Neuronal stem cell (in vitro differentiated cells): ENCODE measurements at regions not wholly inside any gene's neighbourhood (a gene's known extent, or its start where the extent isn't known, plus 50 kb on each side); places are given as distances from the start of the nearest gene placed in this dataset.

ENCODE experiments used
- DNase-seq: peaks from one replicate; pipeline ENCODE4 v3.0.0-alpha.2; 2013; ENCODE audit warnings: low spot score
- H2AFZ ChIP-seq: one replicate; pipeline ENCODE4 v1.6.1; 2013; ENCODE audit warnings: mild to moderate bottlenecking, low read length, inconsistent platforms
- H2AK5ac ChIP-seq: 2 replicates; pipeline ENCODE4 v1.6.1; 2013; ENCODE audit warnings: low read depth, mild to moderate bottlenecking, inconsistent platforms, low read length, moderate library complexity, mixed read lengths
- H2BK120ac ChIP-seq: 2 replicates; pipeline ENCODE4 v1.6.1; 2013; ENCODE audit warnings: low read depth, mild to moderate bottlenecking, inconsistent platforms, low read length, moderate library complexity, mixed read lengths
- H2BK12ac ChIP-seq: one replicate; pipeline ENCODE4 v1.6.1; 2013; ENCODE audit warnings: low read length, inconsistent platforms
- H2BK15ac ChIP-seq: 2 replicates; pipeline ENCODE4 v1.6.1; 2013; ENCODE audit warnings: mild to moderate bottlenecking, low read length, inconsistent platforms, mixed read lengths
- H2BK5ac ChIP-seq: one replicate; pipeline ENCODE4 v1.6.1; 2013; ENCODE audit warnings: inconsistent platforms, mild to moderate bottlenecking, low read length, moderate library complexity
- H3K14ac ChIP-seq: one replicate; pipeline ENCODE4 v1.6.1; 2013; ENCODE audit warnings: low read length, inconsistent platforms
- H3K18ac ChIP-seq: 2 replicates; pipeline ENCODE4 v1.6.1; 2013; ENCODE audit warnings: low read length, inconsistent platforms
- H3K23ac ChIP-seq: 2 replicates; pipeline ENCODE4 v1.6.1; 2013; ENCODE audit warnings: low read depth, mild to moderate bottlenecking, mixed read lengths, low read length, inconsistent platforms; ENCODE audit not compliant: poor library complexity
- H3K27ac ChIP-seq: replicated peaks from 3 replicates; pipeline ENCODE4 v1.5.1; 2013; ENCODE audit warnings: low read length, inconsistent platforms
- H3K27me3 ChIP-seq, 3 experiments: 2 replicates each; pipeline ENCODE4 v1.6.1; 2013; ENCODE audit warnings: low read length in 3 of 3, mild to moderate bottlenecking in 2 of 3, inconsistent platforms in 1 of 3, low read depth in 1 of 3, mixed read lengths in 1 of 3, moderate library complexity in 1 of 3; ENCODE audit not compliant: control insufficient read depth in 3 of 3, insufficient read depth in 3 of 3
- H3K36me3 ChIP-seq, 2 donors: replicated peaks in 1 of 2; 2 replicates each; pipeline ENCODE4 v1.6.1; 2013; ENCODE audit warnings: low read length in 2 of 2; ENCODE audit not compliant: control insufficient read depth in 2 of 2, insufficient read depth in 2 of 2
- H3K4ac ChIP-seq: 2 replicates; pipeline ENCODE4 v1.6.1; 2013; ENCODE audit warnings: inconsistent platforms, mild to moderate bottlenecking, low read length, moderate library complexity
- H3K4me1 ChIP-seq, 2 donors: 1 replicate in 1 of 2; 2 replicates in 1 of 2; pipeline ENCODE4 v1.6.1; 2013; ENCODE audit warnings: low read length in 2 of 2, low read depth in 1 of 2; ENCODE audit not compliant: control insufficient read depth in 2 of 2, insufficient read depth in 1 of 2
- H3K4me2 ChIP-seq: one replicate; pipeline ENCODE4 v1.6.1; 2013; ENCODE audit warnings: mild to moderate bottlenecking, low read length, inconsistent platforms; ENCODE audit not compliant: insufficient read depth, poor library complexity, severe bottlenecking
- H3K4me3 ChIP-seq, 2 donors: 2 replicates each; pipeline ENCODE4 v1.5.1; 2013; ENCODE audit warnings: low read length in 2 of 2, mild to moderate bottlenecking in 2 of 2, inconsistent platforms in 1 of 2, moderate library complexity in 1 of 2
- H3K79me1 ChIP-seq: one replicate; pipeline ENCODE4 v1.6.1; 2013; ENCODE audit warnings: low read depth, mild to moderate bottlenecking, inconsistent platforms, low read length, moderate library complexity
- H3K9ac ChIP-seq: one replicate; pipeline ENCODE4 v1.6.1; 2013; ENCODE audit warnings: mild to moderate bottlenecking, low read depth, low read length, inconsistent platforms; ENCODE audit not compliant: poor library complexity
- H3K9me3 ChIP-seq, 2 donors: replicated peaks in 1 of 2; 2 replicates each; pipeline versions ENCODE3 to v1.6.1; 2013; ENCODE audit warnings: low read length in 2 of 2, mild to moderate bottlenecking in 2 of 2, inconsistent platforms in 1 of 2, low read depth in 1 of 2, mixed read lengths in 1 of 2, moderate library complexity in 1 of 2; ENCODE audit not compliant: control insufficient read depth in 2 of 2, insufficient read depth in 1 of 2
- H4K8ac ChIP-seq: one replicate; pipeline ENCODE4 v1.6.1; 2013; ENCODE audit warnings: low read depth, mild to moderate bottlenecking, inconsistent platforms, low read length, moderate library complexity
- H4K91ac ChIP-seq: one replicate; pipeline ENCODE4 v1.6.1; 2013; ENCODE audit warnings: low read length, low read depth, mild to moderate bottlenecking, inconsistent platforms; ENCODE audit not compliant: poor library complexity
- WGBS, 2 donors: extraction: QIAGEN DNeasy Blood & Tissue Kit; methylation state at CpG; one replicate each; pipeline ENCODE4 v1.1.7; 2013; ENCODE audit warnings: missing lambda C conversion rate in 2 of 2, mixed read lengths in 1 of 2; ENCODE audit not compliant: insufficient read length in 2 of 2, insufficient replicate concordance in 1 of 2; ENCODE audit errors: extremely low coverage in 2 of 2; 5-methylcytosine and 5-hydroxymethylcytosine counted together

- Histone ChIP-seq H3K4ac (no peak overlapping the region), H2BK15ac (no peak overlapping the region), H3K9ac (no peak overlapping the region), H3K27ac (no peak overlapping the region), H3K4me2 (no peak overlapping the region), H3K18ac (no peak overlapping the region), H2BK12ac (no peak overlapping the region), H4K91ac (no peak overlapping the region), H2BK5ac (no peak overlapping the region), H3K4me1 (peaks cover 0 to 4% of the 10 kb centered on the region in 2 donors), H3K23ac (no peak overlapping the region), H3K79me1 (no peaks in the 10 kb centered on the region), H2AFZ (no peak overlapping the region), H3K14ac (no peak overlapping the region), H3K4me3 (no peak overlapping the region), H3K36me3 (no peaks in the 10 kb centered on the region), H3K27me3 (no peaks in the 10 kb centered on the region), H2BK120ac (no peak overlapping the region), H2AK5ac (no peak overlapping the region), H4K8ac (no peak overlapping the region), H3K9me3 (no peaks in the 10 kb centered on the region)
- DNase-seq = no peak
- WGBS, 2 donors = no CpG with 5 or more reads among the region's 5 CpGs
Observed at GRCh38 chr14:53848854-53849253, 107.8 kb downstream of the BMP4 start.

GRCh38 chr14:53847881-53848280, 108.7 kb downstream of the BMP4 start:
- Histone ChIP-seq H3K79me1 (no peaks in the 10 kb centered on the region), H3K9me3 (no peaks in the 10 kb centered on the region), H2AK5ac (no peak overlapping the region), H3K4ac (no peak overlapping the region), H3K27ac (no peak overlapping the region), H3K4me2 (no peak overlapping the region), H4K91ac (no peak overlapping the region), H2BK12ac (no peak overlapping the region), H3K36me3 (no peaks in the 10 kb centered on the region), H3K4me1 (peaks cover 0 to 5% of the 10 kb centered on the region in 2 donors), H2BK5ac (no peak overlapping the region), H2AFZ (no peak overlapping the region), H4K8ac (no peak overlapping the region), H3K27me3 (no peaks in the 10 kb centered on the region), H3K9ac (no peak overlapping the region), H3K23ac (no peak overlapping the region), H3K14ac (no peak overlapping the region), H3K4me3 (no peak overlapping the region), H3K18ac (no peak overlapping the region), H2BK120ac (no peak overlapping the region), H2BK15ac (no peak overlapping the region)
- WGBS, 2 donors = no CpG with 5 or more reads among the region's 7 CpGs
- DNase-seq = no peak

- peaks cover 0 to 6% of the 10 kb centered on the region in 2 donors for H3K4me1 ChIP-seq
- H3K36me3 ChIP-seq = no peaks in the 10 kb centered on the region
- no peak overlapping the region for H3K14ac ChIP-seq
- no peak overlapping the region for H3K4me3 ChIP-seq
- no peak overlapping the region for H4K8ac ChIP-seq
- no peak overlapping the region for H3K4ac ChIP-seq
- no peak overlapping the region for H2BK15ac ChIP-seq
- no peak overlapping the region for H2BK5ac ChIP-seq
- H3K18ac ChIP-seq = no peak overlapping the region
- H3K4me2 ChIP-seq = no peak overlapping the region
- no peak overlapping the region for H2AFZ ChIP-seq
- H3K27me3 ChIP-seq = no peaks in the 10 kb centered on the region
- DNase-seq = no peak
- H2BK12ac ChIP-seq = no peak overlapping the region
- H2BK120ac ChIP-seq = no peak overlapping the region
- H3K9ac ChIP-seq = no peak overlapping the region
- WGBS, 2 donors = no CpG with 5 or more reads among the region's 1 CpG
- H3K23ac ChIP-seq = no peak overlapping the region
- H3K9me3 ChIP-seq = no peaks in the 10 kb centered on the region
- no peak overlapping the region for H3K27ac ChIP-seq
- H3K79me1 ChIP-seq = no peaks in the 10 kb centered on the region
- no peak overlapping the region for H2AK5ac ChIP-seq
- H4K91ac ChIP-seq = no peak overlapping the region
Observed at GRCh38 chr14:53847057-53847456, 109.6 kb downstream of the BMP4 start.

- no peak overlapping the region for H3K4me2 ChIP-seq
- no peak overlapping the region for H2AFZ ChIP-seq
- no peak overlapping the region for H3K9ac ChIP-seq
- no peak for DNase-seq
- H2BK12ac ChIP-seq = no peak overlapping the region
- H4K8ac ChIP-seq = no peak overlapping the region
- H3K27ac ChIP-seq = no peak overlapping the region
- H3K4me3 ChIP-seq = no peak overlapping the region
- no peak overlapping the region for H3K23ac ChIP-seq
- no peak overlapping the region for H2BK15ac ChIP-seq
- H3K9me3 ChIP-seq = no peaks in the 10 kb centered on the region
- H2AK5ac ChIP-seq = no peak overlapping the region
- H3K14ac ChIP-seq = no peak overlapping the region
- no peaks in the 10 kb centered on the region for H3K79me1 ChIP-seq
- no peak overlapping the region for H2BK120ac ChIP-seq
- H3K36me3 ChIP-seq = no peaks in the 10 kb centered on the region
- no peak overlapping the region for H3K4ac ChIP-seq
- H3K18ac ChIP-seq = no peak overlapping the region
- no peaks in the 10 kb centered on the region for H3K27me3 ChIP-seq
- whole genome bisulfite sequencing, 2 donors = no CpG with 5 or more reads among the region's 8 CpGs
- H4K91ac ChIP-seq = no peak overlapping the region
- H2BK5ac ChIP-seq = no peak overlapping the region
- peaks cover 0 to 5% of the 10 kb centered on the region in 2 donors for H3K4me1 ChIP-seq
Observed at GRCh38 chr14:53845813-53846693, 110.6 kb downstream of the BMP4 start.
